ENCODE measurements at regions not wholly inside any gene's neighbourhood (a gene's known extent, or its start where the extent isn't known, plus 50 kb on each side); places are given as distances from the start of the nearest gene placed in this dataset.

DNA sequence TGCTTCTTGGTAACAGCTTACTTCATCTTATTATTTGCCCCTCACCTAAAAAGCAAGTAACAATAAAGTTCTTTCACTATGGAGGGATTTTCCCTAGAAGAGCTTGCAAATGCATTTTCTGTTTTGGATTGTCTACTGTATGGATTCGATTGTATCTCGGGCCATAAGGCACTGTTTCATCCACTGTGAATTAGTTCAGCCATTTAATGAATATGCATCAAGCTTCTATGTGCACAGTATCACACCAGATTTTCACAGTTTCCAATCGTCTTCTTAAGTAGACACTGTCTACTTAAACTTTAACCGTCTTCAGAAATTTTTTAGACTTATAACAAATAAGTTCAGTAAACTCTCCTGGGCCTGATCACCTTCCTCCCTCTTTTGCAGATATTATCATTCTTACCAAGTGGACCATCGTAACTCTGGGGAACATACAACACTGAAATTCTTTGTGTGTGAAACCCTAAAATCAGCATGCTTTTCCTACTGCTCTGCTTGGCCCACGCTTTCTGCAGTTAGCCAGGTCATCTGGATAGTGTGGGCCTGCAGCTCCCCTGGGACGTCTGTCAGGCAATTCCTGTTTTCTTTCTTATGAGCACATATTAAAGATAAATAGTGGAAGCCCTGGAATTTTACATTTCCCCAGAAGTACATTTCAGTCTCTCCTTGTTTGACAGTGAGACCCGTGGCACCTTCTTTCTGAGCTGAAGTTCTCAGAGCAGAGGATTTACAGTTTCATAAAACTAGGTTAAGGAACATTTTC, 136.5 kb upstream of the PDE10A start:
- no peaks in the 10 kb centered on the region for H3K36me3 ChIP-seq (replicated peaks; ENCODE audit: insufficient read depth, low read length)
- no peak overlapping the region for H3K4me3 ChIP-seq (ENCODE audit: low read length)
- H3K79me2 ChIP-seq (ENCODE audit: low read length), result no peaks in the 10 kb centered on the region
- H3F3A ChIP-seq (ENCODE audit: insufficient read depth, low read length), result no peaks in the 10 kb centered on the region
- no peaks in the 10 kb centered on the region for H3K9me3 ChIP-seq (replicated peaks; ENCODE audit: insufficient read depth, low read length)
- no peak for DNase-seq
- no peak for TF ChIP-seq EZH2 (optimal IDR thresholded peaks at IDR 0.05; ENCODE audit: low read depth, low read length)
- no peak for TF ChIP-seq CTCF (IDR thresholded peaks at IDR 0.05; ENCODE audit: low read length)
- no peak for TF ChIP-seq EZH2phosphoT487 (IDR thresholded peaks at IDR 0.05; ENCODE audit: low read length)
- no peak overlapping the region for H3K27ac ChIP-seq (ENCODE audit: low read length)
- H3K4me2 ChIP-seq (ENCODE audit: low read depth, low read length), result no peak overlapping the region
- H3K4me1 ChIP-seq (ENCODE audit: low read length), result no peaks in the 10 kb centered on the region
- no peaks in the 10 kb centered on the region for H4K20me1 ChIP-seq (ENCODE audit: insufficient read depth, low read length)
- no peak overlapping the region for H2AFZ ChIP-seq (ENCODE audit: low read length)
- no peak overlapping the region for H3K9ac ChIP-seq (ENCODE audit: low read length)
- no peaks in the 10 kb centered on the region for H3K9me2 ChIP-seq (replicated peaks; ENCODE audit: insufficient read depth, low read length)
- H3K27me3 ChIP-seq (replicated peaks; ENCODE audit: insufficient read depth, low read length), result no peaks in the 10 kb centered on the region

- Histone ChIP-seq H3K9me3 (replicated peaks; ENCODE audit: insufficient read depth, low read length) (no peaks in the 10 kb centered on the region), H4K20me1 (ENCODE audit: insufficient read depth, low read length) (no peaks in the 10 kb centered on the region), H3K27ac (ENCODE audit: low read length) (no peak overlapping the region), H3K4me2 (ENCODE audit: low read depth, low read length) (no peak overlapping the region), H3K9me2 (replicated peaks; ENCODE audit: insufficient read depth, low read length) (no peaks in the 10 kb centered on the region), H3K79me2 (ENCODE audit: low read length) (no peaks in the 10 kb centered on the region), H2AFZ (ENCODE audit: low read length) (no peak overlapping the region), H3F3A (ENCODE audit: insufficient read depth, low read length) (no peaks in the 10 kb centered on the region), H3K9ac (ENCODE audit: low read length) (no peak overlapping the region), H3K36me3 (replicated peaks; ENCODE audit: insufficient read depth, low read length) (no peaks in the 10 kb centered on the region), H3K27me3 (replicated peaks; ENCODE audit: insufficient read depth, low read length) (no peaks in the 10 kb centered on the region), H3K4me1 (ENCODE audit: low read length) (no peaks in the 10 kb centered on the region), H3K4me3 (ENCODE audit: low read length) (no peak overlapping the region)
- TF ChIP-seq CTCF (IDR thresholded peaks at IDR 0.05; ENCODE audit: low read length), result no peak
- no peak for TF ChIP-seq EZH2phosphoT487 (IDR thresholded peaks at IDR 0.05; ENCODE audit: low read length)
- TF ChIP-seq EZH2 (optimal IDR thresholded peaks at IDR 0.05; ENCODE audit: low read depth, low read length), result no peak
- no peak for DNase-seq
Measured at GRCh38 chr6:165798991-165799390, 135.9 kb upstream of the PDE10A start.

DNA sequence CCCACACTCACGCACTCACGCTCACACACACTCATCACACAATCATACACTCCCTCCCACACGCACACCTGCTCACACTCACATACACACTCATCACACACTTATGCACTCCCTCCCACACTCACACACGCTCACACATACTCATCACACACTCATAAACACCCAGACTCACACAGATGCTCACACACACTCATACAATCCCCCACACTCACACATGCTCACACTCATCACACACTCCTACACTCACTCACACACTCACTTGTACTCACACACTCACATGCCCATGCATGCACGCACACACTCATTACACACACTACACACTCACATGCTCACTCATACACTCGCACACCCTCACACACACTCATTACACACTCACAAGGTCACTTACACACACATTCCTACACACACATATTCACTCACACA, 131.1 kb upstream of the PDE10A start:
- Histone ChIP-seq H2AFZ (ENCODE audit: low read length) (no peak overlapping the region), H3K4me3 (ENCODE audit: low read length) (no peak overlapping the region), H3F3A (ENCODE audit: insufficient read depth, low read length) (no peaks in the 10 kb centered on the region), H3K79me2 (ENCODE audit: low read length) (no peaks in the 10 kb centered on the region), H3K27me3 (replicated peaks; ENCODE audit: insufficient read depth, low read length) (no peaks in the 10 kb centered on the region), H3K27ac (ENCODE audit: low read length) (no peak overlapping the region), H3K9me3 (replicated peaks; ENCODE audit: insufficient read depth, low read length) (no peaks in the 10 kb centered on the region), H3K9me2 (replicated peaks; ENCODE audit: insufficient read depth, low read length) (no peaks in the 10 kb centered on the region), H3K36me3 (replicated peaks; ENCODE audit: insufficient read depth, low read length) (no peaks in the 10 kb centered on the region), H4K20me1 (ENCODE audit: insufficient read depth, low read length) (no peaks in the 10 kb centered on the region), H3K9ac (ENCODE audit: low read length) (no peak overlapping the region), H3K4me2 (ENCODE audit: low read depth, low read length) (no peak overlapping the region), H3K4me1 (ENCODE audit: low read length) (no peaks in the 10 kb centered on the region)
- TF ChIP-seq CTCF (IDR thresholded peaks at IDR 0.05; ENCODE audit: low read length) (no peak), EZH2 (optimal IDR thresholded peaks at IDR 0.05; ENCODE audit: low read depth, low read length) (no peak), EZH2phosphoT487 (IDR thresholded peaks at IDR 0.05; ENCODE audit: low read length) (no peak)
- no peak for DNase-seq

Measured in MM.1S (cell line).